WTC11 (cell line): ENCODE measurements at regions not wholly inside any gene's neighbourhood (a gene's known extent, or its start where the extent isn't known, plus 50 kb on each side); places are given as distances from the start of the nearest gene placed in this dataset.

ENCODE experiments used
- ELF4 ChIP-seq: sonication (generic); formaldehyde crosslinking; IDR thresholded peaks from 2 replicates; pipeline ENCODE4 v1.8.1; 2022; ENCODE audit warnings: low read depth, mild to moderate bottlenecking, moderate library complexity, missing genetic modification reagents
- GABPB1 ChIP-seq: sonication (generic); formaldehyde crosslinking; IDR thresholded peaks from 2 replicates; pipeline ENCODE4 v1.8.1; 2023; ENCODE audit warnings: mild to moderate bottlenecking, missing genetic modification reagents
- JUN ChIP-seq: sonication (generic); formaldehyde crosslinking; IDR thresholded peaks from 2 replicates; pipeline ENCODE4 v1.8.0; 2023; ENCODE audit warnings: mild to moderate bottlenecking, missing genetic modification reagents
- NFYB ChIP-seq: sonication (generic); formaldehyde crosslinking; conservative IDR thresholded peaks from 2 replicates; pipeline ENCODE4 v1.8.0; 2022; ENCODE audit warnings: low read depth, missing genetic modification reagents
- USF2 ChIP-seq: sonication (generic); formaldehyde crosslinking; IDR thresholded peaks from 2 replicates; pipeline ENCODE4 v1.8.1; 2023; ENCODE audit warnings: mild to moderate bottlenecking, missing genetic modification reagents, moderate library complexity

GRCh38 chr12:13735734-13736133 lies 245.7 kb downstream of the GRIN2B start:
- no peak for TF ChIP-seq NFYB (CRISPR knock-in tag)
- no peak for TF ChIP-seq ELF4 (CRISPR knock-in tag)
- no peak for TF ChIP-seq JUN (CRISPR knock-in tag)
- TF ChIP-seq GABPB1, result no peak
- no peak for TF ChIP-seq USF2 (CRISPR knock-in tag)
